HG03135 (cell line): ENCODE measurements at regions not wholly inside any gene's neighbourhood (a gene's known extent, or its start where the extent isn't known, plus 50 kb on each side); places are given as distances from the start of the nearest gene placed in this dataset.
"Not testable (repeated sequence)": the region's sequence is repeated elsewhere in the genome, so short reads cannot be mapped to it uniquely, and the experiment has no call there.

ENCODE experiments used
- ATAC-seq: cut with Tn5 transposase; IDR thresholded peaks from one replicate; pipeline ENCODE4 v1.9.1; 2021; ENCODE audit warnings: mild to moderate bottlenecking, moderate library complexity; ENCODE audit not compliant: unreplicated experiment

DNA sequence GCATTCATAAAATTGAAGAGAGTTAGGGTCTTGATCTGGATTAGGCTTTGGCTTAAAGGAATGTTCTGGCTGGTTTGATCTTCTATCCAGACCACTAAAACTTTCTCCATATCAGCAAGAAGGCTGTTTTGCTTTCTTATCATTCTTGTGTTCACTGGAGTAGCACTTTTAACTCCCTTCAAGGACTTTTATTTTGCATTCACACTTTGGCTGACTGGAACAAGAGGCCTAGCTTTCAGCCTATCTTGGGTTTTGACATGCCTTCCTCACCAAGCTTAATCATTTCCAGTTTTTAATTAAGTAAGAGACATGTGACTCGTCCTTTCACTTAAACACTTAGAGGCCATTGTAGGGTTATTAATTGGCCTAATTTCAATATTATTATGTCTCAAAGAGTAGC lies 190.3 kb downstream of the RAB11FIP2 start:
- not testable (repeated sequence) for ATAC-seq

DNA sequence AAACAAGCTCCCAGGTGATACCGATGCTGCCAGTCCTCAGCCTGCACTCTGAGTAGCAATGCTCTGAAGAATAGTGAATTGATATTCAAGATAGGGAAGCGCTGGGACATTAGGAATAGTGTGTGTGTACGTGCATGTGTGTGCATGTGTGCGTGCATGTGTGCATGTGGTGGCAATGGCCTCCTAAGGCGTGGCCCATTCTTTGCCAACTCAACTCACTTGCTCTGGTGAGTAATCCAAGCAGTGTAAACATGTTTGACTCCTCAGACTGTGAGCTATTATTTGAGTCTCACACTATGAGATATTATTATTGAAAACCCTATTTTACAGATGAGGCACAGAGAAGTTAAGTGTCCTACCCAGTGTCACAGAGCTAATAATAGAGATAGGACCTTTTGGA lies 186.6 kb downstream of the RAB11FIP2 start:
- no peak for ATAC-seq

DNA sequence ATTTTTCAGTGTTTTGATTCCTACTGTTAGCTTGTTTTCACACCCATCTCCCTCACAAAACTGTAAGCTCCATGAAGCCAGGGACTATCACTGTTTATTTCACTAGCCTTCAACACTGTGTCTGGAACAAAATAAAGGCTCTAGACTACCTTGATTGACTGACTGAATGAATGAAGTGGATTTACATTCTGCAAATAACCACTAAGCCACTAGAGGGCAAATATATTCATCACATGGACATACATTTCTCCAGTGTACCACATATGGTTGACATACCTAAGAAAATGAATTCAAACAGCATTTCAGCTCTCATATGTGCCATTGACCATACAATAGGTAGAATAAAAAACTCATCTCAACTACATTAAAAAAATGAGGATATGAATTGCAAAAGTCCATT lies 185.9 kb downstream of the RAB11FIP2 start:
- no peak for ATAC-seq

DNA sequence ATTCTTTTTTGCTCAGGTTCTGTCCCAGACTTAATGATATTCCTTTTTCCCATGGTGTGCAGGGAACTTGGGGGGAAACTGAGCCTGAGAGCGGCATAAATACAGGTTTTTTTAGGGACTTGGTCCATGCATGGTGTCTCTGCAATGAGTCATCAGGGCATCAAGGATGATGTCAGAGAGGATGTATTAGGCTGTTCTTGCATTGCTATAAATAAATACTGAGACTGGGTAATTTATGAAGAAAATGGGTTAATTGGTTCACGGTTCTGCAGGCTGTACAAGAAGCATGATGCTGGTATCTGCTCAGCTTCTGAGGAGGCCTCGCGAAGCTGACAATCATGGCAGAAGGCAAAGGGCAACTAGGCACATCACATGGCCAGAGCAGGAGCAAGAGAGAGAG lies 185.4 kb downstream of the RAB11FIP2 start:
- no peak for ATAC-seq

DNA sequence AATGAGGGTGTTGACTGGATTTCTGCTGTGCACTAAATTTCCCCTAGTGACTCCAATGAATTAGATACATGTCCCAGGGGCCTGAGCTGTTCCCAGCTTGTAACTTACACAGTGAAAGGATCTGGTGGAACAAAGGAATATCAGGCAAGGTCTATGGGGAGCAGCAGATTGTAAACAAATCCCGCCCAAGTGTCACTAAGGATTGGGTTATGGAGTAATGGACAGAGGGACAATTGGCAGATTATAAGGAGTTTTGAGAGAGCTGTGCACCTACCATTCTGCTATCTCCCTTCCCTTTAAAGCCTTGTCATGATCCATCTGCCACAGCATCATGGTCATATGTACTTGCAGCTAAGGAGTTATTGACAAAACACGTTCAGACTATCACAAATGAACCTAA lies 183.0 kb downstream of the RAB11FIP2 start:
- ATAC-seq, result no peak

DNA sequence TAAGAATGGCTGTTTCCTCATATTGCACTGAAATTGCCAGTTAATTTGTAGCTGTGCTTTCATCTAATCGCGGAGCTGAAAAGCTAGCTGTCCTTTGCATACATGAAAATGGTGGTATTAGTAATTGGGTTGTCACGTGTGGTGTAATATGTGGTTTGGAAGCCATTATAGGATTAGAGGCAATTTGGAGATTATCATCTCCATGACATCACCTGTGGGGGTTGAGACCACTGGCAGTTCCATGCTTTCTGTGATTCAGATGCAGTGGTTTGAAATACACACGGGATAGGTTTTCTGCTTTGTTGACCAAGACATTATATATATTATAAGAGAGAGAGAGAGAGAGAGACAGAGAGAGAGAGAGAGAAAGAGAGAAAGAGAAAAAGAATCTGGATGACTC lies 180.8 kb downstream of the RAB11FIP2 start:
- no peak for ATAC-seq

DNA sequence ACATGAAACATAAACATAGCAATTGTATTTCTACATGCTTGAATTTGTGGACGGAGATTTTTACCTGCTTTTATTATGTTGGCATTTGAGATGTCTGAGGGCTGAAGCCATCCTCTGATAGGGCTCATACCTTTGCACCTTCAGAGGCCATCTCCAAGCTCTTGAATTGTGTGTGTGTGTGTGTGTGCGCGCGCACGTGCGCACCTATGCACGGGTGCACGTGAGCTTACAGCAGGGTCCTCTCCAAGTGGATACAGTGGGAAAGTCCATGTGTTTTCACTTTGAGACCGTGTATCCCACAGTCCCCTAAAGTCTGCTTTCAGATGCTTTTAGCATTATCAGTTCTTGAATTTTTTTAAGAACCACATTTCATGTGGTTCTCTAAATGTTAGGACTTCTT lies 178.6 kb downstream of the RAB11FIP2 start:
- no peak for ATAC-seq

DNA sequence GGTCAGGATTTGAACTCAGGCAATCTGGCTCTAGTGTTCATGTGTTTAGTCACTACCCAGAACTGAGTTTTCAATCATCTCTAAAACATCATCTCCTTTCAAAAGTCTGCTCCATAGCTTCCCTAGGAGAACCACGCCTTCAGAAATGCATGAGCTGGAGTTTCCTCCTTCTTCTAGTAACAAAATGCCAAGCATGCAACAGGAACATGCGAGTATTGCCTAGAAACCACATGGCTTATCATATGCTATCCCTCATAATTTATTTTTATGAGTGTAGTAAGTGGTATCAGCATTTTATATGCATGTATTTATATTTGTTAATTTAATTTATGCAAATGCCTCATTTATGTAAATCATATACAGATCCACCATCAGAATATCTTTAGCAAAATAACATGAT lies 170.9 kb downstream of the RAB11FIP2 start:
- no peak for ATAC-seq

DNA sequence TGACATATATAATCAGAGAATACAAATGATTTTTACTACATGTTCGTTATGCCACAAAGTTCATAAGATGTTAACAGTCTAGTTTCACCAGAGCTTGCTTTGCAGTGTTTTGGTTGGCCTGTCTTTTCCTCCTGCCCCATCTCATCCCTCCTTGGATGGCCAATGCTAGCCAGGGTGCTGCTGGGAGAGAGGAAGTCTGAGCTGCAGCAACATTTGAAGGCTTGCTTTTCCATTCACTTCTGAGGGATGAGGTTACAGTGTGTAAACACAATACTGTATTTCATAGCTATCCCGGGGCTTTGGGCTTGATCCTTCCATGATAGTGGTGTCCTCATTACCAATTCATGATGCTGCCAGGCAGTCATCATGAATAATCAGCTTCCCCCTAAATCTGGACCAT lies 170.5 kb downstream of the RAB11FIP2 start:
- no peak for ATAC-seq

DNA sequence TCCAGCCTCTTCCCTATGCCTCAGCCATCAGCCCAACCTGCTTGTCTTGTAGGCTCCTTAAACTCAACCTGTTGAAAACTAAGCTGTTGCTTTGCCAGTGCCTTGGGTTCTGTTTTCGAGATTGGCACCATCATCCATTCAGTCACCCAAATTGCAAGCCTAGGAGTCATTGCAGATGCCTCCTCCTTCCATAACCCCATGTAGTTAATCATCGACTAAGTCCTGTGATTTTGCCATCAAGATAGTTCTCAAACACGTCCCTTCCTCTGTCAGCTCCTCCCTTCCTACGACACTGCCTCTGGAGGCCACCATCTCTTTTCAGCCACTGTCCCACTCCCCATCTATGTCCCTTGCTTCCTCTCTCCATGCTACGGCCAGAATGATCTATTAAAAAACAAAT lies 168.1 kb downstream of the RAB11FIP2 start:
- ATAC-seq, result no peak

DNA sequence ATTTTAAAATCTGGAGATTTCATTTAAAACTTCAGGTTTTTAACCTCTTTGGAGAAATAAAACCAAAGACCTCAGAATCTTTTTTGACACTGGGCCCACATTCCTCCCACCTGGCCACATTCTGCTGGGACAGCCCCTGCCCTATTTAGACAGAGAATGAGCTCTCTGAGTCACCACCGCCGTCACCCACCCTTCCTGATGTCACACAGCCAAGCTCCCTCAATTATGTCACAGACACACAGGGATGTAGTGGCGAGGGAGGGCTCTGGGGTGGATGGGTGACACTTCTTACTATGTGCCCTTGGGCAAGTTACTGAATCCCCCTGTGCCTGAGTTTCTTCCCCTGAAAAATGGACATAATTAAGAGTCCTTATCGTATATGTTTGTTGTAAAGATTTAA lies 162.6 kb downstream of the RAB11FIP2 start:
- no peak for ATAC-seq

DNA sequence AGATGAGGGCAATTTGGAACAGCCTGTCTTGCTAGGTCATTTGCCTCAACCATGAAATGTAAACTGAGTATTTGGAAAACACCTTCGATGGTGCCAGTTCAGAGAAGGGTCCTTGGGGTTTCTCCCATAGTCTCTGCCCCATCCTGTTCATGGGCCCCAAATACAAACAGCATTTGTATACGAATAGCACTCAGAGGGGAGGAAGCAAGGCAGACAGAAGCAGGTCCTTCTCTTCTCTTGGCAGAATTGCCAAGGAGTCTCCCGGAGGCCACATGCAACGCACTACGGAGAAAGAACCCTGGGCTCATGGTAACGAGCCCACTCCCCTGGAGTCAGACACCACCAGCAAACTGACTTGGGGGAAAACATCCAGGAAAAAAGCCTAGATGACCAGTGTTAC lies 162.1 kb downstream of the RAB11FIP2 start:
- ATAC-seq, result no peak

DNA sequence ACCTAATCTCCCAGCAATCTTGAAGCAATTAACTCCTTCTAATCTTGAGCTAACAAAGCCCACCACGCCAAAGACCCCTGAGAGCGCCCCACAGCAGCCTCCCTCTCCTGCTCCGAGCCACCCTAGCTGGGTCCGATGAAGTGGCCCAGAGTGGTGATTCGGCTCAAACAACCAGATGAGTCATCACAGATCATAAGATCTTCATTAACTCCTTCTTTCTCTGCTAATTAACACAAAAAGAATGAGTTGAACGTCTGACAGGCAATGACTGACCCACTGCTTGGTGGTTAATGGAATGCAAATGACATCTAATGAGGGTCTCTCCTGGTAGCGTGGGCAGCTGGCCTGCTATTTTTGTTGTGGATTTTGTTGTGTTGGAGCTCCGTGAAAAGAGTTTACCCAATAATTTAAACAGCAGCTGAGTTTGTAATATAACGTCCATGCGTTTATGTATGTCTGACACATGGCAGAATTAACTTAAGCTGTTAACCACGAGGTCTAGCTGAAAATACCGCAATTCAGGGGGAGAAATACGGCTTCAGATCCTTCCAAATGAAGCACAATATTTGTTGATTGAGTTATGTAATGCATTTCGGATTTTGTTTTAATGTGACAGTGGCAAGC lies 161.4 kb downstream of the RAB11FIP2 start:
- ATAC-seq, result no peak

DNA sequence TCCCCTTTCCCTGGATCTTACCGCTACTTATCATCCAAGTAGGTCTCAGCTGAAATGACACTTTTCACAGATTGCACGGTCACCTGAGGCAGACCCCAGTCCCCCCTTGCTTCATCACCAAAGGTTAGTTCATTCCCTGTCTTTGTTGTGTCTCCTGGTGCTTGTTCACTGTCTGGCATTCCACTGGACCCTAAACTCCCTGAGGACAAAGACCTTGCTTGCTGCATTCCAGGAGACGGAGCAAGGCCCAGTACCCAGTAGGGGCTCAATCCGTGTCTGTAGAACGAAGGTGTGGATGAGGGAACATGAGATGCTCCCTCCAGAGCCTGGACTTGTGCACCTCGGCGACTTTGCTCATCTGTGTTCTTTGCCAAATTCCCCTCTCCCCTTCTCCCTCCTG lies 160.0 kb downstream of the RAB11FIP2 start:
- no peak for ATAC-seq

DNA sequence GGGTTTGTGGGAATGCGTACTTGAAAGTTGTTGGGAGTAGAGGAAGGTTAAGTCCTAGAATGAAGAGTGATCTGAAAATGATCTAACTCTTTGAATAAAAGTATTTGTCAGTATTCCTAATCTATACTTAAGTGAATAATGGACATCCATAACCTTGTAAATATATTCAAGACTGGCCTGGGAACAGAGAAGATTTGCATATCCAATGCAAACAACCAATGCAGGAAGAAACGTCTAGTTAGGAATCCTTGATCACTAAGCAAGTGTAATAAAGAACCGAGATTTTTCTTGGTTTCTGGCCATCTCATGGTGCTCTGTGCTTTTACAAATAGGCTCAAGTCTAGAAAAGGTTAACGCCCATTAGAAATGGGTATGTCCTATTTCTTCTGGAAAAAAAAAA lies 157.1 kb downstream of the RAB11FIP2 start:
- no peak for ATAC-seq

DNA sequence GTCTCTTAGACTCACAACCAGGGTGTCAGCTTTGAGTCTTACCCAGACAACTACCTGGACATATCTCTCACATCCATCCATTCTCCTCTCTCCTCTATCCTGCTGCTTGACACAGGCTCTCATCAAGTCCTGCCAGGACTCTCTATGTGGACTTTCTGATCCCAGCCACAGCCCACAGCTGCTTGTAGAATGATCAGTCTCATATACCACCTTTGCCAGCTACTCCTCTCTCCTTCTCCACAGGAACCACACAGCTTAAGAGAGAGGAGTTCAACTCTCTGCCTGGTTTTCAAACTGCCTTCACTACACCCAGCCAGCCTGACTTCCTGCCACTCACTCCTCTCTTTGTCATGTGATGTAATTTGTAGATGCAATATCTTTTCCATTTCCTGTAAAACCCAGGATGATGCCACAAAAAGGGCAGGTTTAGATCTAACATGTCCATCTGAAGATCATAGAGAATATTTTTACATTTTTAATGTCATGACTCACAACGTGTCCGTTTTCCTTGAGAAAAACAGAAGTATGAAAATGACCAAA lies 154.0 kb downstream of the RAB11FIP2 start:
- ATAC-seq, result no peak

DNA sequence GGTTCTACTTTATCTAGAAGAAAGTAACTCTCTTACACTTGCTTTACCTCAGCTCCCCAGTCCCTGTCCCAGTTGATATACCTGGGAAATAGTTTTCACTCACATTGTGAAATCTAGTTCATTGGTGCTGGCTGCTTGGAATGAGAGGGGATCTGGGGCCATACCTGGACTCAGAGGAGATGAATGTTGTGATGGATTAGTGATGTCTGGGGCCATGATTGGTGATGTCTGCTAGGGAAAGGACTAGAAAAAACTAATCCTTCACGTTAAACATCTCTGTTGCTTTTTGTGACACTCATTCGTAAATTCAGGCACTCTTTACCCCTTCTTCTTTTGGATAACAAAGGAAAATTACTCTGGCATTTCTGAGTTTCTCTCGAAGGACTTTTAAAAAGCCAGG lies 152.4 kb downstream of the RAB11FIP2 start:
- ATAC-seq, result no peak

DNA sequence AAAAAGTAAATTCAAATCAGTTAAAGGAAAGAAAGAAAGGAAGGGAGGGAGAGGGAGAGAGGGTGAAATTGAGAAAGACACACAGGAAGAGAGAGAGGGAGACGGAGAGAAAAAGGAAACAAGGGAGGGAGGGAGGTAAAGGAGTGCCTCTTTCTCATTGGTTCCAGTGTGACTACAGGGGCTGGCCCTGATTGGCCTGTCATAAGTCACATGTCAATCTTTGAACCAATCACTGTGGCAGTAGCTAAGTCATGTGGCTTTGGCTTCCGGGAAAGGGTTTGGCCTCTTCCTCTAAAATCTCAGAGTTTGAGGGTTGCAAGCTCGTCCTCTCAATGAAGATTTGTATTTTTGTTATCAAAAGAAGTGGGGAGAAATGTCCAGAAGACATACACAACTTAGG lies 150.2 kb downstream of the RAB11FIP2 start:
- ATAC-seq, result no peak

DNA sequence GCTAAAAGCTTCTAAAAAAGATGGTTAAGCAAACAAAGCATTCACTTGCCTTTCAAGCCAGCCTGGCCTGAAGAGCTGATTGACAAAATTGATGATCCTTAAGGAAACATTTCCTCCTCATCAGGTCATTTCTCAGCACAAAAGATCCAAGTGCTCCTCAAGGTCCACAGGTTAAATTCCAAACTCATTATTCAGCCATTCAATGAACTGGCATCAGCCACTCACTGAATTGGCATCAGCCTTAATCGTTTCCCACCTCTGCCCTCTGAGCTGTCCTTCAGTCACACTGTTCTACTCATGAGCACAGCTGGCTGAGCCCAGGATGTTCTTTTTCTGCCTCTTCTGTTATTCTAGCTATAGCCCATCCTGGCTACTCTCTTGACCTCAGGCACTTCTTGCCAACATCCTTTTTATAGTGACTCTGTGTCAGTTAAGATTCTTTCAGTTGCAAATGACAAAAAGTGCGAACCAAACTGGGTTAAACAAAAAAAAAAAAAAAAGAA lies 147.5 kb downstream of the RAB11FIP2 start:
- ATAC-seq, result no peak

DNA sequence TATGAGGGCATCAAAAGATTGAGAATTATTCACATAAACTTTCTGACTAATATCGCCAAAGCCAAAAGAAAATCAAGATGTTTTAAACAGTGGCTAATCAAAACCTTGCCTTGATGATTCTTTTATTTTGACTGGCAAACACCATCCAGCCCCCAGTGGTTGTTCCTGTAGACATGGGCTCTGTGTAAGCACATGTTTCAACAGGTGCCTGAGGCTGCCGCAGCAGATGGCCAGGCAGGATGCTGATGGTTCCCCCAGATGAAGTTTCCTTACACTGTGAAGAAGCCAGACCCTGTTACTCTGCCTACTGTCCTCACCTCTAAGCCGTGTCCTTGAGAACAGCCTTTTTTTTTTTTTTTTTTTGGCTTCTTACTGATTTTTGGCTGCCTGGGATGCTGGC lies 146.5 kb downstream of the RAB11FIP2 start:
- ATAC-seq, result no peak

DNA sequence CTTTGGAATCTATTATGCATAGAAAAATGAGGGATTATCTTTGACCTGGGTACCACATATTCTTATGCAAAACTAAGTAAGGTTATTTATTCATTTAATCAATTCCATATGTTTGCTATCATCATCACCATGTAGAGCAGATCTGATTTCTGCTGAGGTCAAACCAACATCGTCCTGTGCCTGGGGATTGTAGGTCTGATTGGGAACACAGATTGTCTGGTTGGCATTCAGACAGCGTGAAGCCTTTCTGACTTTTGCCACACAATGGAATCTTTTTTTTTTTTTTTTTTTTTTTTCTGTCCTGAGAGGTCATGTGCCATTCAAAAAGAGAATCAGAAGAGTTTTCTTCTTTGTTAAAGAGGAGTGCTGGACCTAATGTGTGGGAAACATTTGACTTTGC lies 142.9 kb downstream of the RAB11FIP2 start:
- no peak for ATAC-seq

DNA sequence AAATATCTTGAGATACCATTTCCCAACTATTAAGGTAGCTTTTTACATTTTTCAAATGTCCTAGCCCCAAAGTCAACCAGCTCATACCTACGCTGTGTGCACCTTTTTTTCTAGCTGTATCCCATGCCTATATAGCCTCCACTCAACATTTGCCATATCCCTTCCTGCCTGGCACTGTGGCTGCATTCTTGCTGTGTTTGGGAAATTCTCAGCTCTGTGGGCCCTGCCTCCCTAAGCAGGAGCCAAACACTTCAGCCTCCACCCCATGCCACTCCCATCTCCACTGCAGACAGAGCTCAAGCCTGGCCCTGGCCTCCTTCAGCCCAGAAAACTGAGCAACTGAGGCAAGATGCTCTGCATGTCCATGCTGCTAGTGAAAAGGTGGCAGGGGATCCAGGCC lies 141.3 kb downstream of the RAB11FIP2 start:
- no peak for ATAC-seq

DNA sequence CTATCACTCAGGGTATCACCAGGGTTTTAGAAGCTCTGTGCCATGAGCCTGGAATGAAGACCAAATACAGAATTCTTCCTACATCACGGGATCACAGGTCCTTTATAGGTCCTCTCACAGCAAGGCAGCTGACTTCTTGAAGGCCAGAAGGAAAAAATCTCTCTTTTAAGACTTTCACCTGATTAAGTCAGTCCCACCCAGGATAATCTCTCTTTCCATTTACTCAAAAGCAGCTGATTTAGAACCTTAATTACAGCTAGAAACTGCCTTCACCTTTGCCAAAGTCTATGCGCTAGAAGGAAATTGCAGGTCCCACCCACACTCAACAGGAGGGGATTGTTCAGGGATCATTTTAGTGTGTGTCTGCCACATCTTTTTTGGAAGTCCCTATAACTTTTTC lies 135.1 kb downstream of the RAB11FIP2 start:
- no peak for ATAC-seq
